GM10266 (cell line): ENCODE measurements at regions not wholly inside any gene's neighbourhood (a gene's known extent, or its start where the extent isn't known, plus 50 kb on each side); places are given as distances from the start of the nearest gene placed in this dataset.
A peak's percentile ranks its signal among the peaks of the same experiment; 100 is the strongest.
"Not testable (repeated sequence)": the region's sequence is repeated elsewhere in the genome, so short reads cannot be mapped to it uniquely, and the experiment has no call there.

Source experiments
- DNase-seq: peaks from one replicate; pipeline ENCODE4 v3.0.0; 2012; ENCODE audit errors: extremely low spot score
- TF ChIP-seq, protein P1 (sequence below): IDR thresholded peaks from 2 replicates; pipeline ENCODE4 v1.5.1; 2012; ENCODE audit warnings: mild to moderate bottlenecking, low read depth; ENCODE audit not compliant: control insufficient read depth, insufficient read depth; ENCODE audit errors: missing control alignments

DNA sequence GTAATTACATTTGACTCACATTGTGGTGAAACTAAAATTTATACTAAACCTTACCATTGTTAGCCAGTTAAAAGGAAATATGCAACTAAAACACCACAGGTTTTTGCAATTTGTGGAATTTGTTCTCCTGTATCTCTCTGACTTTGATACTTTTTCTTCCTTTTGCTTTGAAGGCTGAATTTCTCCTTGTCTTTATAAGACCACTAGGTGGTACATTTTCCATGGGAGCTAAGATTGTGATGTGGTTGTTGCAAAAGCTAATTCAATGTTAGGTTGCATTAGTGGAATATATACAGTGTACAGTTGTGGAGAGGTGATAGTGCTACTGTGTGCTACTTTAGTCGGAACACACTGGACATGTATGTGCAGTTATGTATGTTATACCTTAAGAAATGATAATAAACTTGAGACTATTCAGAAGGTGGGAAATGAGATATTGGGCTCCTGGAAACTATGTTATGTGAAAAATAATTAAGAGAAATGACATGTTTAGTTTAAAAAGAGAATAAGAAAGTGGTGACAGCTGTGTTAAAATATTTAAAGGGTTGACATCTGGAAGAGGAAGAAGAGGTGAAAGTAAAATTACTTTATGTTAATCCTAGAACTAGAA, 70.3 kb downstream of the ARL9 start:
- TF ChIP-seq, protein P1, sequence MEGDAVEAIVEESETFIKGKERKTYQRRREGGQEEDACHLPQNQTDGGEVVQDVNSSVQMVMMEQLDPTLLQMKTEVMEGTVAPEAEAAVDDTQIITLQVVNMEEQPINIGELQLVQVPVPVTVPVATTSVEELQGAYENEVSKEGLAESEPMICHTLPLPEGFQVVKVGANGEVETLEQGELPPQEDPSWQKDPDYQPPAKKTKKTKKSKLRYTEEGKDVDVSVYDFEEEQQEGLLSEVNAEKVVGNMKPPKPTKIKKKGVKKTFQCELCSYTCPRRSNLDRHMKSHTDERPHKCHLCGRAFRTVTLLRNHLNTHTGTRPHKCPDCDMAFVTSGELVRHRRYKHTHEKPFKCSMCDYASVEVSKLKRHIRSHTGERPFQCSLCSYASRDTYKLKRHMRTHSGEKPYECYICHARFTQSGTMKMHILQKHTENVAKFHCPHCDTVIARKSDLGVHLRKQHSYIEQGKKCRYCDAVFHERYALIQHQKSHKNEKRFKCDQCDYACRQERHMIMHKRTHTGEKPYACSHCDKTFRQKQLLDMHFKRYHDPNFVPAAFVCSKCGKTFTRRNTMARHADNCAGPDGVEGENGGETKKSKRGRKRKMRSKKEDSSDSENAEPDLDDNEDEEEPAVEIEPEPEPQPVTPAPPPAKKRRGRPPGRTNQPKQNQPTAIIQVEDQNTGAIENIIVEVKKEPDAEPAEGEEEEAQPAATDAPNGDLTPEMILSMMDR: peak; percentile 25
- no peak for DNase-seq

DNA sequence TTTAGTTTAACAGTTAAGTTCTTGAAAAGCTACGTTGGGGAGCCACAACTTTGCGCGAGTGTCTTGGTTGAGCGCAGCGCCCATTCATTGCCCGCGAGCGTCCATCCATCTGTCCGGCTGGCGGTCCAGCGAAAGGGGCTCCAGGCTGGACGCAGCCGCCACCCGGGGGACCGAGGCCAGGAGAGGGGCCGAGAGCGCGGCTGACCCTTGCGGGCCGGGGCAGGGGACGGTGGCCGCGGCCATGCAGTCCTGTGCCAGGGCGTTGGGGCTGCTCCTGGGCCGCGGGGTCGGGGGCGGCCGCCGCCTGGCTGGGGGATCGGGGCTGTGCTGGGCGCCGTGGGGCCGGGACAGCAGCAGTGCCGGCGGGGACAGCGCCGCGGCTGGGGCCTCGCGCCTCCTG, 86.8 kb downstream of the ARL9 start:
- not testable (repeated sequence) for DNase-seq
